NCI-H2171 (cell line): ENCODE measurements at regions not wholly inside any gene's neighbourhood (a gene's known extent, or its start where the extent isn't known, plus 50 kb on each side); places are given as distances from the start of the nearest gene placed in this dataset.
"Not testable (repeated sequence)": the region's sequence is repeated elsewhere in the genome, so short reads cannot be mapped to it uniquely, and the experiment has no call there.

Source experiments
- DNase-seq: peaks from one replicate; lab custom pipeline; 2025; lab: John Stamatoyannopoulos, UW

GRCh38 chr11:69219991-69220390 is 64.3 kb downstream of the SMIM38 start:
- DNase-seq, result no peak

DNA sequence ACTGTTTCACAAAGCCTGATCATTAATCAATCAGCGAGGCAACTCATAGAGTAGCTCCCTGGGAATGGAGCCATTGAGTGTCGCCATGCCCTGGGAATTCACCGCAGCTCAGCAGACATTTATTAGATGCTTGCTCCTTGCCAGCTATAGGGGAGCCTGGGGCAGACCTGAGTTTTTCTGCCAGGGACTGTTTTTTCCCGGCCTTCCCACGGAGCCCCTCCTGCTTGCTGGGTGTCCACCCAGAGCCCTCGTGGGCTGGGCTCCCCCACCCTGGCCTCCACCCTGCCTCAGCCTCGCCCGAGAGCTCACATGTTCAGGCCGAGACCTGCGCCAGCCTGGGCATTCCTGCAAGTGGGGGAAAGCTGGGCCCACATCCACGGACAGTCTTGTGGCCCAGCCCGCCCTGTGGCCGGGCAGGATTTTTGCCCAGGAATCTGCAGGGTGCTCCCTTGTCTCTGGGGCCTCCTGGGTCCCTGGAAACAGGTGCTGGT is 64.9 kb downstream of the SMIM38 start:
- no peak for DNase-seq

DNA sequence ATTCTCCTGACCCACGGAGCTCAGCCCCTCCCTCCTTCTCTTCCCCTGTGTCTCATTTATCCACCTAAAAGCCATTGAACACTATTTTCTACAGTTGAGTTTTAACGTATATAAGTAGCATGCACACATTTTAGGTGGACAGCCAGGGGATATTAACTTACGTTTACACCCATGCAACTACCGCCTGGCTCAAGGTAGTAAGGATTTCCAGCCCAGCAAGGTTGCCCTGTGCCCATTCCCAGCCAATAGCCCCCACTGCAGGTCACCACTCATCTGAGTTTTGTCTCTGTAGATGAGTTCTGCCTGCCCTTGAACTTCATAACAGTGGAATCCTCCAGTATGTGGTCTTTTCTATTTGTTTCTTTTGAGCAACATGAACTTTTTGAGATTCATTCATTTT is 65.4 kb downstream of the SMIM38 start:
- no peak for DNase-seq

DNA sequence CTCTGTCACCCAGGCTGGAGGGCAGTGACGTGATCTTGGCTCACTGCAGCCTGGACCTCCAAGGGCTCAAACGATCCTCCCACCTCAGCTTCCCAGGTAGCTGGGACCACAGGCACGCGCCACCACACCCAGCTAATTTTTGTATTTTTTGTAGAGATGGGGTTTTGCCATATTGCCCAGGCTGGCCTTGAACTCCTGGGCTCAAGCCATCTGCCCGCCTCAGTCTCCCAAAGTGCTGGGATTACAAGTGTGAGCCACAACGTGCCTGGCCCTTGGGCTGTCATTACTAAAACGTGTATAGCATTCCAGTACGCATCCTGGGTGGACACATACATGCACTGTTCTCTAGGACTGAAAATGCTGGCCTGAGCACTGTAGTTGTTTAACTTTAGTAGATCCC is 65.9 kb downstream of the SMIM38 start:
- DNase-seq, result not testable (repeated sequence)

DNA sequence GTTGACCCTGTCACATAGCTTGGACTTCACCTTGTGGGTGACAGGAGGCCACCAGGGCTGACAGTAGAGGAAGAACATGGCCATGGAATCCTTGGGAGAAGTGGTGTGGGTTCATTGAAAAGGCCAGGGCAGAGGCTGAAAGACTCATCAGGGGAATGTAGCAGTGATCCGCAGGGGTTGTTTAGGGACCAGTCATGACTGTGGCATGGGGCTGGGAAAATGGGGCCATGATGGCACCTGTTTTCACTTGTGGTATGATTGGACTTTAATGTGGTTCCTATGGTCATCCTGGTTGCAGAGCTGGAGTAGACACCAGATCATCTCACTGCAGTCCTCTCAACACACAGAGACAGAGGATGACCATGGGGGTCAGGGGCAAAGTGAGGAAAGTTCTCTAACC is 66.7 kb upstream of the MYEOV start:
- DNase-seq, result no peak

GRCh38 chr11:69229511-69229910 is 64.4 kb upstream of the MYEOV start:
- DNase-seq, result no peak

DNA sequence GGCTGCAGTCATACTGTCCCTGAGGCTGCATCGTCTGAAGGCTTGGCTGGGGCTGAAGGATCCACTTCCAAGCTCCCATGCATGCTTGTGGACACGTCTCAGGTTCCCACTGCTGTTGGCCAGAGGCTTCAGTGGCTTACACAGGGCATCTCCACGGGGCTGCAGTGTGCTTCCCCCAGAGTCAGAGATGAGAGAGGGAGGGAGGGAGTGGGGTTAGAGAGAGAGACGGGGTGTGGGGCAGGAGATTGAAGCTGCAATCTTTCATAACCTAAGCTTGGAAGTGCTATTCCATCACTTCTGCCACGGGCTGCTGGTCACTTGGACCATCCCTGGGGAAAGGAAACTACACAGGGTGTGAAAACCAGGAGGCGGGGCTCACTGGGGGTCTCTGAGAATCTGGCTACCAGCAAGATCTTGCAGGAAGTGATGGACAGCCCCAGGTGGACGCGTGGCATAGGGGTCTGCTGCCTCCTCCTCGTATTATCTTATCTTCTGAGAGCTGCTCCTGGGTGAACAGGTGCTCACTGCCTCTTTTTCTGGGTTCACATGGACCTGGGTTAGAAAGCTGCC is 63.0 kb upstream of the MYEOV start:
- DNase-seq, result no peak

DNA sequence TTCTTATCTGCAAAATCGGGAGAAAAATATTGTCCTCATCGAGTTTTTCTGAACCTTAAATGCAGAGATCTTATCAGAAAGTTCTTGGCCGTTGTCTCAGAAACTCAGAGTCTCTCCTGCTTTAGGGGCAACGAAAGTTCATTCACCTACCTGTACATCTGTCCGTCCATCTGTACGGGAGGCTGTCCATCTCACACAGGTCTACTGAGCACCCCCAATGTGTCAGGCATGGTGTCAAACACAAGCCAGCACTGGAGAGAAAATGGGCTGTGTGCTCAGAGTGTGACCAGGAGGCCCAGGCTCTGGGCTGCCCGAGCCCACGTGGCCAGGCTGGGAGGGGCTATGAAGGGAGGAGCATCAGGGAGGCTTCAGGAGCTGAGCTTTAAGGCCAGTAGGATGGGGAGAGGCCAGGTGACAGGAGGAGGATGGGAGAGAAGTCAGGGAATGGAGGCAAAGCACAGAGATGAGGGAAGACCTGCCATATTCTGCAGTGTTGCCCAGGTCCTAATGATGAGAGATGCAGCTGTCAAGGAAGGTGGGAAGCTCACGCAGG is 62.4 kb upstream of the MYEOV start:
- no peak for DNase-seq

GRCh38 chr11:69232821-69233743 is 60.9 kb upstream of the MYEOV start:
- DNase-seq, result no peak

GRCh38 chr11:69233744-69234570 is 60.0 kb upstream of the MYEOV start:
- DNase-seq, result no peak

DNA sequence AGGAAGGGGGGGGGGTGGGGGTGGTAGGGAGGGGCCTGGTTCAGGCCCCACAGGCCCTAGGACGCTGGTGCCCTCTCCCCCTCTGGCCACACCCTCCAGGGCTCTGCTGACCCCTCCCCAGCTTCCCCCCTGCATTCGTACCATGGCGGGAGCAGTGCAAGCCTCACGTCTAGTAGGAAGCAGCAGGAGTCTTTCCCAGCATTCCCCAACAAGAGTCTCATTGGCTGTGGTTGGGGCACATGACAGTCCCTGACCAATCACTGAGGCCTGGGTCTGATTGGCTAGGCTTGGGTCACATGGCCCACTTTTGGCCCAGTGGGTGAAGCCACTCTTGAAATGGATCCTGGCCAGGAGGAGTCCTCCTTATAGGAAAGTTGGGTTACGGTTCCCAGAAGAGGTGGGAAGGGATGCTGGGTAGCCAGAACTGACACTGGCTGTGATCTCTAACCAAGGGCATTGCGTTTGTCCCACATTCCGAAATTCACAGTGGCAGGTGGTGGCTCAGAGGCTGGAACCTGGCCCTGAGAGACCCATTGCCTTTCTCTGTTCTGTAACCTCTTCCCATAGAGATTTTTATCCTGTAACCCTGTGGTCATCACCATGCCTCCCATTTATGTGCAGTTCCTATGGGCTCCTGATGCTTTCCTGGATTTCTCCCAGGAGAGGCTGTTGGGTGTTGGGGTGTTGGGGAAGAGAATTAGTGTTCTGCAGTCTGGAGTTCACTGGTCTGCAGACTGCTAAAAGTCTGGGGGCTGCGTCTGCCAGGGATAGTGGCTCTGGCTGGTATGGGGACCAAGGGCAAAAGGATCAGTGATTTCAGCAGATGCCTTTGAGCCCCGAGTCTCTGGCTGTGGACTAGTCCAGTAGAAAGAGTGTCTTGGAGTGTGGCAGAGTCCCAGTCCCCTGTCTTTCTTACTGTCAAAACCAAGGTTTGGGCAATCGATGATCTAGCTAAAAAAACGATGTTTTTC is 58.9 kb upstream of the MYEOV start:
- DNase-seq, result no peak

GRCh38 chr11:69238573-69239351 is 55.2 kb upstream of the MYEOV start:
- no peak for DNase-seq

GRCh38 chr11:69239641-69240040 is 54.3 kb upstream of the MYEOV start:
- no peak for DNase-seq

DNA sequence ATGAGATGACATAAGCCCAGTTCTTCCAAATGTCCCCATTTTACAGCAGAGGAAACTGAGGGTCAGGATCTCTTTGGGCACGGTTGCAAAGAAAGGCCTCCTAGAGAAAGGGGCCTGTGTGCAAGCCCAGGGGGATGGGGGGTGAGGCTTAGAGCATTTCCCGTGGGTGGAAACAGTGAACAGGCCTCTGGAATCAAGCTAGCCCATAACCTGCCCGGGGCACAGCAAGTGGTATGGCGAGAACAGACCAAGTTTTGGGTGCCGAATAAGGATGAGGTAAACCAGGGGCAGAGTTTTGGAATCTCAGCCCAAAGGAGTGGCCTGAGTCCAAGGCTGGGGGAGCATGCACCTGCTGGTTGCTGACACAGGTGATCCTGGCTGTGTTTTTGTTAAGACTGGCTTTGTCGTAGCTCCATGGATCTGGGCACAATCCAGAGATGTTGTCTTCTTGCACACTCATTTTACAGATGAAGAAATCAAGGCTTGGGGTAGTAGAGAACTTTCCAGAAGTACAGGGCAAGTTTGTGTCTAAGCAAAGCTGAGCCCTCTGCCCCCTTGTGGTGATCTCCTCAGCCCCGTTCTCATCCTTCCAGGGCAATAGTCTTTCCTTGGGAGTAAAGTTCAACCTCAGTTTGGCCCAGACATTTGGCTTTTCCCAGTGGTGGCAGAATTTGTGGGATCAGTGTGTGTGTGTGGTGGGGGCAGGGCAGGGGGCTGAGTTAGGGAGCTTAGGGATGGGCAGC is 53.5 kb upstream of the MYEOV start:
- DNase-seq, result no peak

DNA sequence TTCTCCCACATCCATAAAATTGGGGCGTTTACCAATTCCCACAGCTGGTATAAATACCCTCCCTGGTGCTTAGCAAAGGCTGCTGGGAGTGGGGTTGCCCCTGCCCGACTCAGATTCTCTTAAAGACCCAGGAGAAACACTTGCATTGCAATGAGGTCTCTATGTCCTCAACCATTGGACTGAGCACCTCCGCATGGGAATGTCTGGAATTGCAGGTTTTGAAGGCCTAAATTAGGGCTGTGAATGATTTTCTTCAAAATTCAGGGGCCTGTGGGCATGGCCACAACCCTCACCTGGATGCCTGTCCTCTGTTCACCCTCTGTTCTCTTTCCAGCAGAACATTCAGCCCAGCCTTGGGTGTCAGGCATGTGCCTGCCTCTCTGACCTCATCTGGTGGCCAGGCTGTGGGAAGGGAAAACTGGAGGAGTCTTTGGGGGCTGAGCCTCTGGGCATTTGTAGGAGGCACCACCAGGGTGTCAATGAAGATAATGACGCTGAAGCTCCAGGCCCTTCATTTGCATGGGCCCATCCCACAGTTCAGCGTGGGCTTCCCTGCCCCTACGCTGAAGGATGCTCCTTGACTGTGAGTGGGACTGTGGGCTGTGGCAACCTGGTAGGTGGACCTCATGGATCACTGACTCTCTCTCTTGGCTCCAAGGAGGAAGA is 52.7 kb upstream of the MYEOV start:
- no peak for DNase-seq

GRCh38 chr11:69241844-69242243 is 52.1 kb upstream of the MYEOV start:
- no peak for DNase-seq

DNA sequence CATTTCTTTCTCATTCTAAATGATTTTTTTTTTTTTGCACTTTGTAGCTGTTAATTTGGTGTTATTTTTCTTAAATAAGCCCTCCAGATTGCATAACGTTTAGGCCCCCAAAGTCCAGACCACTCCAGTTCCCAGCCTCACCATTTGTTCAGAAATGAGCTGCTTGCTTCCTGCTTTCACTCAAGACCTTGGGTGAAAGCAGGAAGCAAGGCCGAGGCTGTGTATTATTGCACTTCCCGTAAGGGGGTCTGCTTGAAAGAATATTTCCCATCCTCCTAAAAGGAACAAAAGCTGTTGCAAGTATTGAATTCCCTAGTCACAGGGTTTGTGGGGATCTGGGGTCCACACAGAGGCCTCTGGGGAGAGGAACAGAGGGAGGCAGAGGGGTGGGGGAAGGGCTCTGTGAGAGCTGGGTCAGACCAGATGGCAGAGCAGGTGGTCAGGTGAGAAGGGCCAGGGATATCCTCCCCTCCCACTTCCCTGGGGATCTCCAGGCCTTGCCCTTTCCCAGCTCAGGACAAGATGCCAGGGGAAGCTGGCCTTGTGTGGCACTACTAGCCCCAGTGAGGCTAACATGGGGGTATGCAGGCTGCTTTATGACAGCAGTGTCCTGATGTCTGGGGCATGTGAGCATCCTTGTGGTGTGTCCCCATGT is 51.6 kb upstream of the MYEOV start:
- DNase-seq, result peak; percentile 82

DNA sequence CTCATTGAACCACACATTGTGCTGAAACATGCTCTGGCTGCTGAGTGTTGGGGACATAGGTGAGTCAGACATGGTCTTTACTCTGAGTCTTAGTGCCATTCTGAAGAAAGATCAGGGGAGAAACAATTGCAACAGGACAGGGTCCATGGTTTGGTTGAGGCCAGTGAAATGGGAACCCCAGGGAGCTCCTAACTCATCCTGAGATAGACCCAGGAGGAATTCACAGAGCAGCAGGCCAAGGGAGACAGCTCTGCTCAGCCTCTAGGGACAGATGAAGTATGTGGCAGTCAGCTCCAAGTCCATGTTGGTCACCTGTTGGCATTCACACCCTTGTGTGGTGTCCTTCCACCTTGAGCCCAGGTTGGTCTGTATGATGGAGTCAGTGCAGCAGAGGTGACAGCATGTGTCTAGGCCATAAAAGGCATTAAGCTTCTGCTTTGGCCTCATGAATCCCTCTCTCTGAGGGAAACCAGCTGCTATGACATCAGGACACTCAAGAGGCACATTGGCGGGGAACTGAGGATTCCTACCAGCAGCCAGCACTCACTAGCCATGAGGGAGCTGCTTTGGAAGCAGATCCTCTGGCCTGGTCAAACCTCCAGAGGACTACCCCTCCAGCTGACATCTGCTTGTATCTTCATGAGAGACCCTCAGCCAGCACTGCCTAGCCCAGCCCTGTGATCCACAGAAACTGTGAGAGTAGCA is 50.3 kb upstream of the MYEOV start:
- no peak for DNase-seq
